CD4-positive, alpha-beta T cell treated with Interleukin-17A for 4 hours (primary cell): ENCODE measurements at regions not wholly inside any gene's neighbourhood (a gene's known extent, or its start where the extent isn't known, plus 50 kb on each side); places are given as distances from the start of the nearest gene placed in this dataset.

Experiments
- DNase-seq: peaks from one replicate; pipeline ENCODE4 v3.0.0-alpha.2; 2020; ENCODE audit warnings: mixed read lengths

GRCh38 chr1:57784356-57784755 lies 360.5 kb upstream of the DAB1 start:
- DNase-seq = no peak

GRCh38 chr1:57782357-57782756 lies 358.5 kb upstream of the DAB1 start:
- DNase-seq = no peak

GRCh38 chr1:57772580-57773195 lies 348.8 kb upstream of the DAB1 start:
- DNase-seq = no peak

- DNase-seq = no peak
These were observed 346.9 kb upstream of the DAB1 start for GRCh38 chr1:57770772-57771171.

- no peak for DNase-seq
These were observed 346.4 kb upstream of the DAB1 start for GRCh38 chr1:57770236-57770635.

GRCh38 chr1:57761628-57762027 lies 337.8 kb upstream of the DAB1 start:
- DNase-seq = no peak

- DNase-seq = no peak
These were observed 329.0 kb upstream of the DAB1 start for GRCh38 chr1:57752843-57753242.

- no peak for DNase-seq
These were observed 324.9 kb upstream of the DAB1 start for GRCh38 chr1:57748719-57749118.

GRCh38 chr1:57747818-57748217 lies 324.0 kb upstream of the DAB1 start:
- no peak for DNase-seq

- DNase-seq = no peak
These were observed 317.7 kb upstream of the DAB1 start for GRCh38 chr1:57741521-57741920.

- DNase-seq = no peak
These were observed 313.1 kb upstream of the DAB1 start for GRCh38 chr1:57736940-57737339.

- no peak for DNase-seq
These were observed 305.3 kb upstream of the DAB1 start for GRCh38 chr1:57729181-57729580.

- no peak for DNase-seq
These were observed 303.3 kb upstream of the DAB1 start for GRCh38 chr1:57727121-57727520.

- DNase-seq = no peak
These were observed 301.5 kb upstream of the DAB1 start for GRCh38 chr1:57725318-57725717.

GRCh38 chr1:57724535-57724934 lies 300.7 kb upstream of the DAB1 start:
- no peak for DNase-seq

- DNase-seq = no peak
These were observed 298.6 kb upstream of the DAB1 start for GRCh38 chr1:57722285-57722978.

GRCh38 chr1:57721001-57721400 lies 297.1 kb upstream of the DAB1 start:
- DNase-seq = no peak

GRCh38 chr1:57719274-57719673 lies 295.4 kb upstream of the DAB1 start:
- no peak for DNase-seq

GRCh38 chr1:57713501-57713900 lies 289.6 kb upstream of the DAB1 start:
- DNase-seq = no peak

- no peak for DNase-seq
These were observed 289.0 kb upstream of the DAB1 start for GRCh38 chr1:57712846-57713245.

- DNase-seq = no peak
These were observed 287.5 kb upstream of the DAB1 start for GRCh38 chr1:57711326-57711725.

- DNase-seq = no peak
These were observed 283.8 kb upstream of the DAB1 start for GRCh38 chr1:57707631-57708030.

- no peak for DNase-seq
These were observed 281.0 kb upstream of the DAB1 start for GRCh38 chr1:57704811-57705210.

GRCh38 chr1:57704231-57704630 lies 280.4 kb upstream of the DAB1 start:
- DNase-seq = no peak

GRCh38 chr1:57696904-57697303 lies 273.0 kb upstream of the DAB1 start:
- no peak for DNase-seq
